ENCODE measurements at regions not wholly inside any gene's neighbourhood (a gene's known extent, or its start where the extent isn't known, plus 50 kb on each side); places are given as distances from the start of the nearest gene placed in this dataset.

DNA sequence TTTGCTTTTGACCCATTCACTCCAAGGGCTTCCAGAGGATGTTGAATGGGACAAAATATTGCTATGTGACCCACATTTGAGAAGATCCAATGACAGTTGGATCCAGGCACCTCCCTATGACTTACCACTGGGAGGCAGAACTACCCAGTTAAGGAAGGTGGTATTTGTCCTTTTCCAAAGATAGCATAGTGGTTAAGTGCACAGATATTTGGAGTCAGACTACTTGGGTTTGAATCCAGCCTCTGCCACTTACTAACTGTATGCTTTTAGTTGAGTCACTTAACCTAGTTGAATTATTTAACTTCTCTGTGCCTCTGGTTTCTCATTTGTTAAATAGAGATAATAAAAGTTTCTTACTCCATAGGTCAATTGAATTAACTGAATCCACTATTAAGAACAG, 74.5 kb upstream of the PALM2AKAP2 start:
- Histone ChIP-seq H3K9me3 (ENCODE audit: insufficient read depth, low read depth) (no peaks in the 10 kb centered on the region), H3K9me2 (ENCODE audit: insufficient read depth) (no peaks in the 10 kb centered on the region), H3K4me3 (no peak overlapping the region), H3K36me3 (ENCODE audit: low read depth) (no peaks in the 10 kb centered on the region), H3K4me1 (replicated peaks; ENCODE audit: insufficient read depth) (0 out of 2 replicates have a peak, but pooled peaks cover 6% of the 10 kb centered on the region), H3K27me3 (ENCODE audit: insufficient read depth, low read depth) (no peaks in the 10 kb centered on the region), H3K27ac (no peak overlapping the region), H3K79me2 (ENCODE audit: low read depth) (no peaks in the 10 kb centered on the region), H3K4me2 (no peak overlapping the region), H4K20me1 (ENCODE audit: insufficient read depth) (no peaks in the 10 kb centered on the region), H3F3A (ENCODE audit: insufficient read depth, low read depth) (no peaks in the 10 kb centered on the region), H2AFZ (no peak overlapping the region)
- no peak for DNase-seq
- intact Hi-C loops (cut with micrococcal nuclease; ENCODE audit: unreplicated experiment): no loop called here
- no TSS peak for BruUV-seq (replicated peaks)
- TF ChIP-seq, protein P1, sequence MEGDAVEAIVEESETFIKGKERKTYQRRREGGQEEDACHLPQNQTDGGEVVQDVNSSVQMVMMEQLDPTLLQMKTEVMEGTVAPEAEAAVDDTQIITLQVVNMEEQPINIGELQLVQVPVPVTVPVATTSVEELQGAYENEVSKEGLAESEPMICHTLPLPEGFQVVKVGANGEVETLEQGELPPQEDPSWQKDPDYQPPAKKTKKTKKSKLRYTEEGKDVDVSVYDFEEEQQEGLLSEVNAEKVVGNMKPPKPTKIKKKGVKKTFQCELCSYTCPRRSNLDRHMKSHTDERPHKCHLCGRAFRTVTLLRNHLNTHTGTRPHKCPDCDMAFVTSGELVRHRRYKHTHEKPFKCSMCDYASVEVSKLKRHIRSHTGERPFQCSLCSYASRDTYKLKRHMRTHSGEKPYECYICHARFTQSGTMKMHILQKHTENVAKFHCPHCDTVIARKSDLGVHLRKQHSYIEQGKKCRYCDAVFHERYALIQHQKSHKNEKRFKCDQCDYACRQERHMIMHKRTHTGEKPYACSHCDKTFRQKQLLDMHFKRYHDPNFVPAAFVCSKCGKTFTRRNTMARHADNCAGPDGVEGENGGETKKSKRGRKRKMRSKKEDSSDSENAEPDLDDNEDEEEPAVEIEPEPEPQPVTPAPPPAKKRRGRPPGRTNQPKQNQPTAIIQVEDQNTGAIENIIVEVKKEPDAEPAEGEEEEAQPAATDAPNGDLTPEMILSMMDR (conservative IDR thresholded peaks at IDR 0.05): no peak
- TF ChIP-seq EZH2 (IDR thresholded peaks at IDR 0.05; ENCODE audit: low read depth): no peak
- POLR2A ChIA-PET (ENCODE audit: unreplicated experiment): no interaction called here
- CTCF ChIA-PET: no interaction called here

DNA sequence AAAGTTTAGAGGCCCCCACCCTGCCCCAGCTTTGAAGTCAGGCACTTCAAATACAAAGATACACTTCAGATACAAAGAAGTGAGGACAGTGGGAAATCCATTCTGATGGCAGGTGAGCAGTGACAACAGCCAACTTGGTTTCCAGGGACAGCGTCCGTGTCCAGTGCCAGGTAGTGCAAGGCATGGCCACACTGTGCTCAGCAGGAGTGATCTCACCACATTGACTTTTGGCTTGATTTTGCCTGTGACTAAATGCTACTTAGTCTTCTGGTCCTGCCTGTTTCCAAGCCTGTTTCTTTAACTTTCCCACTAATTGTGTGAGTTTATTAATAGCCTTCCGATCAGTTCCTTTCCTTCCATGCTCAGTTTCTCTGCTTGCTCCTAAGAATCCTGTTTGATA, 72.6 kb upstream of the PALM2AKAP2 start:
- peak in 1 of 2 experiments; percentile 40 for DNase-seq
- CTCF ChIA-PET: no interaction called here
- no peak overlapping the region for H3K4me3 ChIP-seq
- no peaks in the 10 kb centered on the region for H3K27me3 ChIP-seq (ENCODE audit: insufficient read depth, low read depth)
- no peaks in the 10 kb centered on the region for H3K79me2 ChIP-seq (ENCODE audit: low read depth)
- no peaks in the 10 kb centered on the region for H3F3A ChIP-seq (ENCODE audit: insufficient read depth, low read depth)
- no peaks in the 10 kb centered on the region for H3K9me3 ChIP-seq (ENCODE audit: insufficient read depth, low read depth)
- H2AFZ ChIP-seq: no peak overlapping the region
- H3K9me2 ChIP-seq (ENCODE audit: insufficient read depth): no peaks in the 10 kb centered on the region
- intact Hi-C loops (cut with micrococcal nuclease; ENCODE audit: unreplicated experiment): no loop called here
- H3K36me3 ChIP-seq (ENCODE audit: low read depth): no peaks in the 10 kb centered on the region
- no TSS peak for BruUV-seq (replicated peaks)
- TF ChIP-seq, protein P1 (conservative IDR thresholded peaks at IDR 0.05): no peak
- TF ChIP-seq EZH2 (IDR thresholded peaks at IDR 0.05; ENCODE audit: low read depth): no peak
- H3K4me1 ChIP-seq (replicated peaks; ENCODE audit: insufficient read depth): 0 out of 2 replicates have a peak, but pooled peaks cover 6% of the 10 kb centered on the region
- no peak overlapping the region for H3K27ac ChIP-seq
- H3K4me2 ChIP-seq: no peak overlapping the region; the same call in 1 of the 2 replicates
- POLR2A ChIA-PET (ENCODE audit: unreplicated experiment): no interaction called here
- H4K20me1 ChIP-seq (ENCODE audit: insufficient read depth): no peaks in the 10 kb centered on the region

DNA sequence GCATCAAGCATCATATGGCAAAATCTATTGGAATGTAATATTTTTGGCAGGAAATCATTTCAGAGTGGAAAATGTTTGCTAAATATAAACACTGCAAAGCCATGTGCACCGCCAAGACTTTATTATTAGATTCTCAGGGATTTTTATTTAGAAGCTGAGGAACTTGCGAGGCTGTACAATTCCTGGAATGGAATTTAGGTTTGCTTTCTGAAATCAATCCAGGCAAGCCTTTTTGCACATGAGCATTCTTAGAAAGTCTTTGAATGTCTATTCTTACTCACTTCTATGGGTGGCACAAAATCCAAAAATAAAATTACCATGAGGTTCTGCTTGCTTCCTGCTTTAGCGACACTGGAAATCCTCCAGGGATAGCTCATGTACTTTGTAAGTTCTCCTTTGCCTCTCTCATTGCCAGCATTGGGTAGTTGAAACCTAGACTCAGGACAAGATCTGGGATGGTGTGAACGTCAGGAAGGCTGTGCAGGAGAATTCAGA, 71.5 kb upstream of the PALM2AKAP2 start:
- POLR2A ChIA-PET (ENCODE audit: unreplicated experiment): no interaction called here
- H3K4me1 ChIP-seq (replicated peaks; ENCODE audit: insufficient read depth): 0 out of 2 replicates have a peak, but pooled peaks cover 6% of the 10 kb centered on the region
- no peaks in the 10 kb centered on the region for H3K36me3 ChIP-seq (ENCODE audit: low read depth)
- H3K27ac ChIP-seq: no peak overlapping the region
- no peaks in the 10 kb centered on the region for H3F3A ChIP-seq (ENCODE audit: insufficient read depth, low read depth)
- H3K79me2 ChIP-seq (ENCODE audit: low read depth): no peaks in the 10 kb centered on the region
- H3K27me3 ChIP-seq (ENCODE audit: insufficient read depth, low read depth): no peaks in the 10 kb centered on the region
- H4K20me1 ChIP-seq (ENCODE audit: insufficient read depth): no peaks in the 10 kb centered on the region
- H3K9me2 ChIP-seq (ENCODE audit: insufficient read depth): no peaks in the 10 kb centered on the region
- intact Hi-C loops (cut with micrococcal nuclease; ENCODE audit: unreplicated experiment): no loop called here
- no TSS peak for BruUV-seq (replicated peaks)
- no peak overlapping the region for H3K4me2 ChIP-seq
- no peak for DNase-seq
- no peak overlapping the region for H2AFZ ChIP-seq
- CTCF ChIA-PET: no interaction called here
- no peaks in the 10 kb centered on the region for H3K9me3 ChIP-seq (ENCODE audit: insufficient read depth, low read depth)
- no peak overlapping the region for H3K4me3 ChIP-seq
- no peak for TF ChIP-seq EZH2 (IDR thresholded peaks at IDR 0.05; ENCODE audit: low read depth)
- TF ChIP-seq, protein P1 (conservative IDR thresholded peaks at IDR 0.05): no peak
